ENCODE measurements at regions not wholly inside any gene's neighbourhood (a gene's known extent, or its start where the extent isn't known, plus 50 kb on each side); places are given as distances from the start of the nearest gene placed in this dataset.

DNA sequence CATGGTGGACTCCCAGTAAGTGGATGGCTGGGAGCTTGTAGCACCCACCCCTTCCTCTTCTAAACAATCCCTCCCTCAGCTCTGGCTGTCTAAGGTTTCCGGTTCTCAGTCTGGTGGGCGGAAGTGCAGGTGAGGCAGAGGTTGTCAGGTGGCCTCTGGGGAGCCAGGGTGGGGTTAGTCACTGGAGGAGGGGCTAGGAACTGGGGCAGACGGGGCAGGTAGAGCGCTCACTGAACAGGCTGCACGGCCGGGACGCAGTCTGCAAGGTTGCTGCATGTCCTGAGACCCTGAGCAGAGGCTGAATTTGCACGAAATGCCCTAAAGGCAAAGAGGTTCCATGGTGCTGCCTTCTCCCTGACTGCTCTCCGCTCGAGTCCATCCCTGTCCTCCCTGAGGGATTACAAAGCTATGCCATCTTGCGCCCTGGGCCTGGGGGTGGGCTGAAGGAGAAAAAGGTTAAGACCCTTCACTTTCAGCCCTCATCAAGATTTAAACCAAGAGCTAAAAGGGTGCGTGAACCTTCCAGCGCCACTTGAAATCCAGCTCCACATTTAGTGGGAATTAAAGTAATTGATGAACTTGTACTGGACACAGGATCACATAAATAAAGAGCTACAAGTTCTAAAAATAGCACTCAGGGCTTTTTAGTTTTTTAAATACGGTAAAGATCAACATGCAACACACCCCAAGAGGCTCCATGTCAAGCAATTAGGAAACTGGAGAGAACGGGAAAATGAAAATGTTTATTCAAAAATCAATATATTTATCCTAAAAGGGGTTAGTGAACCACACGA, 62.3 kb upstream of the CTBP2 start:
- no peak for DNase-seq (ENCODE audit: extremely low read depth, low read depth)

- no peak for DNase-seq (ENCODE audit: extremely low read depth, low read depth)
Measured at GRCh38 chr10:125221716-125222115, 61.4 kb upstream of the CTBP2 start.

- DNase-seq (ENCODE audit: extremely low read depth, low read depth), result no peak
Measured at GRCh38 chr10:125219776-125220175, 59.4 kb upstream of the CTBP2 start.

- no peak for DNase-seq (ENCODE audit: extremely low read depth, low read depth)
Measured at GRCh38 chr10:125218967-125219366, 58.6 kb upstream of the CTBP2 start.

- DNase-seq (ENCODE audit: extremely low read depth, low read depth), result no peak
Measured at GRCh38 chr10:125217990-125218675, 57.8 kb upstream of the CTBP2 start.

DNA sequence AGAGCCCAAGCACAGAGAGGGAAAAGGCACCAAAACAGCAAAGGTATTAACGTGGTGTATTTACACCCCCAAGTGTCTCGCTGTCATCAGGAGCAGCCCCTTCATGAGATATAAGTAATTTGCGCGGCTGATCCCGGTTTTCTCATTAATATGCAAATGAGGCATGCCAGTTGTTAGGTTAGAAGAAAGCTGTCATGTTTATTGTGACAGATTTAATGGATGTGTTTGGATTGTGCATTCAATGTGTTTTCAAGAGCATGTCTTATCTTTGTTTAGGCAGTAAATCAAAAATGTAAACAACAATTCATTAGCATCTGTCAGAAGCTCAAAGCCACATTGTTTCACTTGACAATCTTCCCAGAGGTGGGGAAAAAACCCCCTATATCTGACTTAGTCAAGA, 56.5 kb upstream of the CTBP2 start:
- DNase-seq (ENCODE audit: extremely low read depth, low read depth), result no peak

GRCh38 chr10:125216309-125216708, 55.9 kb upstream of the CTBP2 start:
- DNase-seq (ENCODE audit: extremely low read depth, low read depth), result no peak

DNA sequence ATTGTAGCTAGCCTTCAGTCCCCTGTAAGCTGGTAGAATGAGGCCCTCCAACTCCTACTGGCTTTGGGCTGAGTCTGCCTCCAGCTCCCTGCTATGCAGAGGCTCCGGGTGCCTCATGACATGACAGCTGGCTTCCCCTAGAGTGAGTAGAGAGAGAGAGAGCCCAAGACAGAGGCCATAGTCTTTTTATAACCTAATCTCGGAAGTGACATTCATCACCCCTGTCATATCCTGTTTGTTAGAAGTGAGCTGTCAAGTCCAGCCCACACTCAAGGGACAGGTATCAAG, 53.9 kb upstream of the CTBP2 start:
- DNase-seq (ENCODE audit: extremely low read depth, low read depth), result no peak

DNA sequence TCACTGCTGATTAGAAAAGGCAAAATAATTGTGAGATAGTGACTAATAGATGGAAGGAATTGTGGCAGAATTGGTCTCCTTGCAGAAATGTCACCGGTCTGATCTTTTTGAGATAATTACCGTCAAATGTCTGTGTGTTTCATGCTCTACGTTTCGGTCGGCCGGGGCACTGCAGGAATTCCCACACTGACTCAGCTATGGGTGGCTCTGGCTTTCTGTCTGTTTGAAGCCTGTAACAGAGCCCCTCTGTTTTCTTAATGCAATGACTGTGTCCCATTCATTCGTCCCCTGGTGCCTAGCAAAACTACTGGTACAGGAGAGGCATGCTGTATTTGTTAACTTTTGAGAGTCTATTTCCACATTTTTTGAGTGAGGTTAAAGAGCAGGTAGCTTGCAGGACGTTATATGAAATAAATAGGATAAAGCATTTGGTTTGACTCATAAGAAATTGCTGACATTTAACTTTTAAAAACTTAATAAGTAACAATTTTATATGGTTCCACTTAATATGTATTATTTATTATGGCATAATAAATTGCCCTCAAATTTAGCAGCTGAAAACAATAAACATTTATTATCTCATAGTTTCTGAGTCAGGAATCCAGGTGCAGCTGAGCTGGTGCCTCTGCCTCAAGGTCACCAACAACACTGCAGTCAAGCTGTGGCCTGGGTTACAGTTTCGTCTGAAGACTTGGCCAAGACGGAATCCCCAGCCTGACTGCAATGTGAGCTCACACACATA, 53.3 kb upstream of the CTBP2 start:
- no peak for DNase-seq (ENCODE audit: extremely low read depth, low read depth)

DNA sequence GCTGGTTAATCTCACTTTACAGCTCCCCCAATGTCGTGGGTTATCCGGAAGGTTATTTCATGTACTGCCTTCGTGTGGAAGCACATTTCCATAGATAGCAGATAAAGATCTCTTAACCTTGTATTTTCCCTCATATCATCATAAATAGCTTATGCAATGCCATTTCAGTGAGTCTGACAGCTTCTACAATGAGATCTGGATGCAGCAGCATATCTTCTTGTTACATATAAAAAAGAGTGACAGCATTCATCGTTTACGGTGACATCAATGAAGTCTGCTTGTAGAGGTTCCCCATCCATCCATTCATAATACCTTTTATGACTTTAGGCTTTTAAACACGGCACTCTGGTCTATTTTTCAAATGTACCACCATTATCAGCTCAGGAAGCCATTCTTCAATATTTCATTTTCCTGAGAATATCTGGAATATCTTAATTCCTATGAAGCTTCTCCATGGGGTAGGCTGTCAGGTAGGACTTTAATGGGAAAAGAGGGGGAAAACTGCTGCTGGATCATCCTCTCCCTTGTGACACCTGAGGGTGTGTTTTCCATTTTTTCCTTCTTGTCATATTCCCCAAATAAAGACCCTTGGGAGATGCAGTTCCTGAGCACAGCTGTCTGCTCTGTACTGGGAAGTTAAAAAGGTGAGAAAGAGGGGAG, 51.9 kb upstream of the CTBP2 start:
- no peak for DNase-seq (ENCODE audit: extremely low read depth, low read depth)

Small RNA genes lying in the stretch of these regions (small RNA-seq; reads per million reads assigned to genes)
- 0 reads per million in 2 experiments for gene RPS27P18
